ENCODE measurements at regions not wholly inside any gene's neighbourhood (a gene's known extent, or its start where the extent isn't known, plus 50 kb on each side); places are given as distances from the start of the nearest gene placed in this dataset.
"Not testable (repeated sequence)": the region's sequence is repeated elsewhere in the genome, so short reads cannot be mapped to it uniquely, and the experiment has no call there.

GRCh38 chr11:44470854-44471253 lies 94.6 kb upstream of the CD82 start:
- DNase-seq (ENCODE audit: low spot score in 2 of 2) = no peak
- 37 to 40% methylated on average over 7 of the region's 7 CpGs for WGBS, 2 donors
- Histone ChIP-seq H3K27ac (no peak overlapping the region), H3K36me3 (no peaks in the 10 kb centered on the region), H3K4me3 (no peak overlapping the region), H3K4me1 (peaks cover 0 to 7% (median 0%) of the 10 kb centered on the region in 4 donors), H3K27me3 (no peaks in the 10 kb centered on the region), H3K9me3 (no peaks in the 10 kb centered on the region)
- TF ChIP-seq POLR2A (IDR thresholded peaks at IDR 0.05) (no peak), CTCF (IDR thresholded peaks at IDR 0.05) (no peak), EP300 (IDR thresholded peaks at IDR 0.05) (no peak)

GRCh38 chr11:44471603-44472002 lies 93.9 kb upstream of the CD82 start:
- no peaks in the 10 kb centered on the region for H3K36me3 ChIP-seq
- TF ChIP-seq CTCF (IDR thresholded peaks at IDR 0.05) = no peak
- no peak for TF ChIP-seq EP300 (IDR thresholded peaks at IDR 0.05)
- TF ChIP-seq POLR2A (IDR thresholded peaks at IDR 0.05) = no peak
- H3K4me1 ChIP-seq = peaks cover 0 to 7% (median 0%) of the 10 kb centered on the region in 4 donors
- WGBS, 2 donors = 60 to 83% methylated on average over 3 of the region's 3 CpGs
- H3K9me3 ChIP-seq = no peaks in the 10 kb centered on the region
- H3K27me3 ChIP-seq = no peaks in the 10 kb centered on the region
- H3K27ac ChIP-seq = no peak overlapping the region
- no peak overlapping the region for H3K4me3 ChIP-seq
- no peak for DNase-seq (ENCODE audit: low spot score in 2 of 2)

GRCh38 chr11:44472916-44473315 lies 92.5 kb upstream of the CD82 start:
- Histone ChIP-seq H3K36me3 (no peaks in the 10 kb centered on the region), H3K9me3 (no peaks in the 10 kb centered on the region), H3K4me3 (no peak overlapping the region), H3K27ac (no peak overlapping the region), H3K4me1 (no peaks in the 10 kb centered on the region), H3K27me3 (no peaks in the 10 kb centered on the region)
- no peak for DNase-seq (ENCODE audit: low spot score in 2 of 2)
- TF ChIP-seq EP300 (IDR thresholded peaks at IDR 0.05) = no peak
- no peak for TF ChIP-seq POLR2A (IDR thresholded peaks at IDR 0.05)
- TF ChIP-seq CTCF (IDR thresholded peaks at IDR 0.05) = no peak
- 73 to 92% methylated on average over 3 to 4 of the region's 4 CpGs for WGBS, 2 donors

GRCh38 chr11:44474702-44475101 lies 90.8 kb upstream of the CD82 start:
- no peak for TF ChIP-seq CTCF (IDR thresholded peaks at IDR 0.05)
- no peak for TF ChIP-seq POLR2A (IDR thresholded peaks at IDR 0.05)
- no peak for TF ChIP-seq EP300 (IDR thresholded peaks at IDR 0.05)
- Histone ChIP-seq H3K4me3 (no peak overlapping the region), H3K4me1 (no peaks in the 10 kb centered on the region), H3K9me3 (no peaks in the 10 kb centered on the region), H3K27me3 (no peaks in the 10 kb centered on the region), H3K36me3 (no peaks in the 10 kb centered on the region), H3K27ac (no peak overlapping the region)
- DNase-seq (ENCODE audit: low spot score in 2 of 2) = no peak
- 90 to 91% methylated on average over 5 of the region's 5 CpGs for WGBS, 2 donors

- H3K27me3 ChIP-seq = no peaks in the 10 kb centered on the region
- H3K36me3 ChIP-seq = no peaks in the 10 kb centered on the region
- DNase-seq (ENCODE audit: low spot score in 2 of 2) = no peak
- 52 to 60% methylated on average over 7 to 10 of the region's 10 CpGs for WGBS, 2 donors
- no peaks in the 10 kb centered on the region for H3K4me1 ChIP-seq
- no peak overlapping the region for H3K27ac ChIP-seq
- TF ChIP-seq EP300 (IDR thresholded peaks at IDR 0.05) (no peak), CTCF (IDR thresholded peaks at IDR 0.05) (no peak), POLR2A (IDR thresholded peaks at IDR 0.05) (no peak)
- no peaks in the 10 kb centered on the region for H3K9me3 ChIP-seq
- no peak overlapping the region for H3K4me3 ChIP-seq
Observed at GRCh38 chr11:44475114-44475686, 90.3 kb upstream of the CD82 start.

GRCh38 chr11:44482338-44482737 lies 83.1 kb upstream of the CD82 start:
- not testable (repeated sequence) for H3K27ac ChIP-seq

More at GRCh38 chr11:44482338-44482737, 83.1 kb upstream of the CD82 start:
- 76 to 87% methylated on average over 4 of the region's 4 CpGs for WGBS, 2 donors
- not testable (repeated sequence) for H3K9me3 ChIP-seq; H3K4me3 ChIP-seq; H3K36me3 ChIP-seq; H3K27me3 ChIP-seq; H3K4me1 ChIP-seq; DNase-seq (ENCODE audit: low spot score in 2 of 2)

All from tibial nerve (tissue), 4 donors.